Epithelial cell of esophagus (primary cell): ENCODE measurements at regions not wholly inside any gene's neighbourhood (a gene's known extent, or its start where the extent isn't known, plus 50 kb on each side); places are given as distances from the start of the nearest gene placed in this dataset.
A peak's percentile ranks its signal among the peaks of the same experiment; 100 is the strongest.

Source experiments
- DNase-seq: peaks from one replicate; pipeline ENCODE4 v3.0.0; 2010; ENCODE audit warnings: low read depth
- H3K4me3 ChIP-seq: 2 replicates; pipeline ENCODE4 v1.5.1; 2011; ENCODE audit warnings: mild to moderate bottlenecking, low read length, control low read depth
- TF ChIP-seq, protein P1 (sequence below): IDR thresholded peaks from 2 replicates; pipeline ENCODE4 v1.5.1; 2011; ENCODE audit warnings: low read depth, mild to moderate bottlenecking, low read length, control low read depth, inconsistent platforms; ENCODE audit not compliant: insufficient read depth; ENCODE audit errors: missing control alignments

DNA sequence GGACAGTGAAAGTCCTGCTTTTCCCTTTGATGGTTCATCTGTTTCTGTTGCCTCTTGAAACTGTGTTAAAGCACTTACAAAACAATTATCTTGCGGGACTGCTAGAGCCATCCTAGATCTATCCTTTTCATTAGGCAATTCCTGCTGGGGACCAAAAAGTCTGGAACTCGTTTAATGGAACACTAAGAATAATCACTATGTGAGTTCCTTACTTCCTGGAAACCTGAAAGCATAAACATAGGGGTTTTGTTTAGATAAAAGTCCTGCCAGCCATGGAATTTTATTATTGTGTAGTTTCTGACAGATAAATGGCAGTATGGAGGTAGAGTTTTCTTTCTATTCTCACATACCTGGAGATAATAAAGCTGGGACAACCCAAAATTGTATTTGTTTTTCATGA is 1133.3 kb downstream of the SORCS3 start:
- TF ChIP-seq, protein P1, sequence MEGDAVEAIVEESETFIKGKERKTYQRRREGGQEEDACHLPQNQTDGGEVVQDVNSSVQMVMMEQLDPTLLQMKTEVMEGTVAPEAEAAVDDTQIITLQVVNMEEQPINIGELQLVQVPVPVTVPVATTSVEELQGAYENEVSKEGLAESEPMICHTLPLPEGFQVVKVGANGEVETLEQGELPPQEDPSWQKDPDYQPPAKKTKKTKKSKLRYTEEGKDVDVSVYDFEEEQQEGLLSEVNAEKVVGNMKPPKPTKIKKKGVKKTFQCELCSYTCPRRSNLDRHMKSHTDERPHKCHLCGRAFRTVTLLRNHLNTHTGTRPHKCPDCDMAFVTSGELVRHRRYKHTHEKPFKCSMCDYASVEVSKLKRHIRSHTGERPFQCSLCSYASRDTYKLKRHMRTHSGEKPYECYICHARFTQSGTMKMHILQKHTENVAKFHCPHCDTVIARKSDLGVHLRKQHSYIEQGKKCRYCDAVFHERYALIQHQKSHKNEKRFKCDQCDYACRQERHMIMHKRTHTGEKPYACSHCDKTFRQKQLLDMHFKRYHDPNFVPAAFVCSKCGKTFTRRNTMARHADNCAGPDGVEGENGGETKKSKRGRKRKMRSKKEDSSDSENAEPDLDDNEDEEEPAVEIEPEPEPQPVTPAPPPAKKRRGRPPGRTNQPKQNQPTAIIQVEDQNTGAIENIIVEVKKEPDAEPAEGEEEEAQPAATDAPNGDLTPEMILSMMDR, result no peak
- H3K4me3 ChIP-seq, result no peak overlapping the region
- no peak for DNase-seq

DNA sequence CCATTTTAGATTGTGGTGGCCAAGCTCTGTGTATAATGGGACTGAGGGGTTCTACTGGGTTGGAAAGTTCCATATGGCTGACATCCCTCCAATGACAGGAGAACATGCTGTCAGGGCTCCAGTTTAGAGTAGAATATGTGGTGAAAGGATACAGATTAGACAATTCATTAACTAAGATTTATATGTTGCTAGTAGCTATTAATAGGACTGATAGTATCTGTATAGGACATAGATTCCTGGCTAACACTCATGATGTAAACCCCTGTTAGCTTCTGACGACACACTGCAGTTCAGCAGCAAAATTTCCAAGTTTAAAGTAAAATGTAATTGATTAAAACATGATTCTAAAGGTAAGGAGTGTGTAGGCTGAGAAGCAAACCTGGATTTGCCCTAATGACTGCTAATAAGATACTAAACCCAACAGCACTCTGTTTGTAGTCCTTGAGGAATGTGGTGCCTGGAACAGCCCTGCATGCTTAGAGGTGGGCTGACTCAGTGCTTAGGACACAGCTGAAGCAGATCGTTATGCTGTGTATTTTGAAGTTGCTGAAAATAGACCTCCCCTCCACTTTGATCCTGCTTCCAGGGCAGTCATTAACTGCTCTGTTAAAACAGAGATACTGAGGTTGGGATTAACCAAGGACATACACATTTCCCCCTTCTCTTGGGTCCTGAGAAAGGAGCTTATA is 1129.6 kb downstream of the SORCS3 start:
- H3K4me3 ChIP-seq, result no peak overlapping the region
- TF ChIP-seq, protein P1, result no peak
- no peak for DNase-seq

DNA sequence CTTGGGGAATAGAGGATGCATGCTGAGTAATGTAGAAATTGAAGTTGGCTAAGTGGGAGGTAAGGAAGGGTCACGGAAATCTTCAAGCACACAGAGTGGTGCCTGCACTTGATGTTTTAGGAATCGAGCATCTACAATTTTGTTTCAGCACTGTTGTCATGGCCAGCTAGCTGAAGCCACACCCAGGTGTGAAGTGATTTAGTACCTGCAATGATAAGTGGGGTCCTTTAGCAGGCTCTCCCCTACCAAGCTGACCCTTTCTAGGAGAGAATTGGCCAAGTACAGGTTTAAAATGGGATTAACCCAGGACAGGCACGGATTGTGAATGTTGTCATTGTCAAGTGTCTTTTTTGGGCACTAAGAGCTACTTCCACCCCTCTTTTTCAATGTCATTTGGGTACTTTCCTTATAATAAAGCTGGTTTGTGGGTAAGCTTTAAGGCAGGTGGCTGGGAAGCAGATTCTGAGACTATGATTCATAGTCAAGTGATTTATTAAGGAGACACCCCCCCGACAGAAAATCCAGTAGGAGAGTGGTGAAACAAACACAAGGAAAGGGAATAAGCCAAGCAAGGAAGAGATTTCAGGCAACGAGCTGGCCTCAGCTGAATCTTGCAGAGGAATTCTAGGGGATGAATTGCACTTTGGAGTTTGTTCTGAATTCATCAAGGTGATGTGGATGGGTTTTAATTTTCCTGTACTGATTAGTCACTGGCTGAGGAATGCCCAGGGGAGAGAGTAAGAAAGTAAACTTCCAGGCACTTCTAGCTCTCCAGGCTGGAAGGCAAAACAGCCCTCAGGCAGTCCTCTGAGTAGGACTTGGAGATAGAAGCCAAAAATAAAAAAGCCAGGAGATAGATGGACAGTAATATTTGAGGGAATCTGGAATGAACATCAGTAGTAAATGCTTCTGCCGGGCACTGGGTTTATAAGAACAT is 1128.4 kb downstream of the SORCS3 start:
- TF ChIP-seq, protein P1, result no peak
- peak; percentile 14 for DNase-seq

DNA sequence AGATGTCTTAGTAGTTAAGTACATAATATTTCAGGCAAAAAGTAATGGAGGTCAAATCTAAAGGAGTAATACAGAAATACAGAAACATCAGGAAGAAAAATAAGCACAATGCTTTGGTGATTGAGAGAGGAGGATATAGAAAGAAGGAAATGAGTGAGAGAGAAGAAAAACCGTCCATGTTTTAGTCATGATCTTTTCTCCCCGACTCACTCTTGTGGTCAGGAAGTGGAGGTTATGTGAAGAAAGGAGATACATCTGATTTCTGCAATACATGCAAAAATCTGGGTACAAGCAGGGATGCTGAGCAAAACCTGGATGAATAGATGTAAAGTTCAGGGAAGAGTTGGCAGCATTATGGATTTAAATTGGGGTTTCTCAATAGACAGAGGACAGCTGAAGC is 1122.5 kb downstream of the SORCS3 start:
- H3K4me3 ChIP-seq, result no peak overlapping the region
- TF ChIP-seq, protein P1, result no peak
- DNase-seq, result no peak

More for the DNA sequence above, 1128.4 kb downstream of the SORCS3 start:
- H3K4me3 ChIP-seq, result no peak overlapping the region

DNA sequence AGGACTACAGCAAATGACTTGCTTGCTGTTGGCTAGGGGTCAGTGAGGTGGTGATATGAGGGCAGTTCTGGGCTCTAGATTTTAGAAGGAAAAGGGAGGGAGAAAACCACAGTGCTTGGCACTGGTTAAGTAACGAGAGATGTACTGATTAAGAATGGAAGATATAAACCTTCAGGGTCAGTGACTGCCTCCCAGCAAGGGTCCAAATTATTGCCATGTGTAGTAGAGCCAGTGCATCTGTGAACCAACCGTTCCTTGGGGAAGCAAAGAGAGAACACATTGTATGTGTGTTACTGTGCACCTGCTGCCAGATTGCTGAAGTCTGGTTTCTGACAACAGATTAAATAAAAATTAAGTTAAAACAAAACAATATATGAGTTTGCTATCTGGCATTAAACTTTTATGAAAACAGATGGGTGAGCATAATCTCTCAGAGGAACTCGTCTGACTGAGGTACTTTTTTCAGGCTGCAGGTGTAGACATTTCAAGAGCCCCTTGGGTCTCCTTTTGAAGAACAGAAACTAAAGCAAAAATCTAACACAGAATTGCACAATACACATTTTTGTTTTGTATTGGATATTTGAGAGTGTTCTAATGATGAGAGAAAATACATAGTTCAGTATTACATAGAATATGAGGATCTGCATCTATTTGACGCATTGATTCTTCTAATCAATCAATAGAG is 1120.6 kb downstream of the SORCS3 start:
- TF ChIP-seq, protein P1, result no peak
- no peak for DNase-seq
- no peak overlapping the region for H3K4me3 ChIP-seq

DNA sequence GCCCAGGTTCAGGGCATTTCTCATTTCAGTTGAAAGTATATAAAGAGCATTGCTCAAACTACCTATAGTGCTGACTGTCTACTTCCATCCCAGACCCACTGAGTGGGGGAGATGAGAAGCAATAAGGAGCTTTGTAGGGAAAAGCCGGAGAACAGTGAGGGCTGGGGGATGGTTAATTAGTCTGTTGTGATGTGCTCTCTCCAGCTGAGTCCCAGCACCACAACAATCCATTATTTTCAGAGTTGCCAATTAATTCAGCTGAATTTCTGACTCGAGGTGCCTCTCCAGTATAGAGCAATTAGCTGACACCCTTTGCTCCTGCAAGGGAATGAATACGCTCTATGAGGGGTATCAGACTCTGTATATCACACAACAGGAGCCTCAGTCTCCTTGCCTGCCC is 1118.6 kb downstream of the SORCS3 start:
- no peak for DNase-seq
- TF ChIP-seq, protein P1, result no peak
- no peak overlapping the region for H3K4me3 ChIP-seq
